Psoas muscle (tissue), 7 donors: ENCODE measurements at regions not wholly inside any gene's neighbourhood (a gene's known extent, or its start where the extent isn't known, plus 50 kb on each side); places are given as distances from the start of the nearest gene placed in this dataset.
"Not testable (repeated sequence)": the region's sequence is repeated elsewhere in the genome, so short reads cannot be mapped to it uniquely, and the experiment has no call there.

Experiments used
- ATAC-seq, 4 donors: fragments of 200-7000 bp; cut with Tn5 transposase; one replicate each; pipeline ENCODE4 v1.9.1; 2020; ENCODE audit warnings: moderate library complexity in 3 of 4, mild to moderate bottlenecking in 2 of 4
- DNase-seq, 2 donors: peaks; one replicate each; pipeline ENCODE4 v3.0.0-alpha.2; 2020
- H3K27ac ChIP-seq: fragments of 200-600 bp; one replicate; pipeline ENCODE4 v1.8.0; 2022
- H3K27me3 ChIP-seq, 3 donors: fragments of 200-600 bp in 1 of 3; one replicate each; pipeline versions ENCODE4 v1.6.1 to v1.8.0; 2013 to 2022; ENCODE audit warnings: low read length in 2 of 3, mild to moderate bottlenecking in 2 of 3, moderate library complexity in 1 of 3; ENCODE audit not compliant: insufficient read depth in 3 of 3
- H3K36me3 ChIP-seq, 2 donors: fragments of 200-600 bp in 1 of 2; one replicate each; pipeline versions ENCODE4 v1.6.1 to v1.8.0; 2013 to 2022; ENCODE audit warnings: low read depth in 1 of 2, mild to moderate bottlenecking in 1 of 2, moderate library complexity in 1 of 2; ENCODE audit not compliant: insufficient read depth in 1 of 2
- H3K4me1 ChIP-seq: fragments of 200-600 bp; one replicate; pipeline ENCODE4 v1.8.0; 2022
- H3K4me3 ChIP-seq: fragments of 200-600 bp; one replicate; pipeline ENCODE4 v1.8.0; 2022; ENCODE audit warnings: mild to moderate bottlenecking
- H3K9me3 ChIP-seq: fragments of 200-600 bp; one replicate; pipeline ENCODE4 v1.8.0; 2022
- CTCF ChIP-seq: fragments of 200-600 bp; IDR thresholded peaks from one replicate; pipeline ENCODE4 v1.8.0; 2022; ENCODE audit warnings: antibody characterized with exemption
- WGBS, 3 donors: extraction: QIAGEN DNeasy Blood & Tissue Kit; methylation state at CpG; one replicate each; pipeline versions ENCODE4 v1.1.6 to v1.1.7; 2013; 5-methylcytosine and 5-hydroxymethylcytosine counted together
- intact Hi-C, 2 donors: fragments of 100-400 bp; cut with DNase I; formaldehyde crosslinking; loops; one replicate each; pipeline versions ENCODE4 v1.11.0 to v1.14.2; 2022
- donor health status: healthy with polysubstance abuse.
- donor health status: DM: no; HTN: no; CAD: no; lungs with moderate emphysema.
- donor health status: Bipolar disorder and iron deficiency.
- donor health status: healthy.
- donor health status: DM: yes; HTN: yes; CAD: no.
- donor health status: DM: no; HTN: no; CAD: no.
- donor health status: DM: yes; HTN: yes; CAD: no.

DNA sequence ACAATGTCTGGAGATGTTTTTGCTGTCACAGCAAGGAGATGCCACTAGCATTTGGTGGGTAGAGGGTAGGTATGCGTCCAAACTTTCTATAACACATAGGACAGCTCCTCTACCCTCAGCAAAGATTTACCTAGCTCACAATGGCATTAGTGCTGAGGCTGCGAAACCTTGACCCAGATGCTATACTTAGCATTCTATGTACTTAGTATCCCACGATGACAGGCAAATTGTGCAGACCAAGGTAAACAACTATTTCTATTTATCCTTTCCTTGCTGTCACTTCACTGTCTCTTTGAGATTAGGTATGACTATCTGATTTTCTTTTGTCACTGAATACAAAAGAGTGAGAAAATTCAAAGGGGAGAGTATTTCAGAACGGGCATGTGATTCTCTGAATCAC is 265.2 kb upstream of the ZNF385D start:
- Histone ChIP-seq H3K4me1 (no peaks in the 10 kb centered on the region), H3K9me3 (no peaks in the 10 kb centered on the region), H3K27me3 (no peaks in the 10 kb centered on the region), H3K36me3 (no peaks in the 10 kb centered on the region), H3K27ac (no peak overlapping the region), H3K4me3 (no peak overlapping the region)
- no peak for TF ChIP-seq CTCF
- intact Hi-C loops, result no loop called here
- ATAC-seq (peak in 2 of 4 donors; percentile 42 to 58), DNase-seq (no peak)
- WGBS, 3 donors, result 47 to 65% (median 51%) methylated on average over 4 of the region's 4 CpGs

GRCh38 chr3:22024638-22025037 is 273.6 kb upstream of the ZNF385D start:
- H3K36me3 ChIP-seq, H3K9me3 ChIP-seq, intact Hi-C loops, H3K27ac ChIP-seq, H3K4me1 ChIP-seq, H3K4me3 ChIP-seq, DNase-seq, H3K27me3 ChIP-seq, ATAC-seq: not testable (repeated sequence)
- 91 to 92% (median 91%) methylated on average over 5 of the region's 5 CpGs for WGBS, 3 donors

GRCh38 chr3:22029480-22029879 is 278.5 kb upstream of the ZNF385D start:
- WGBS, 3 donors, result 85 to 90% (median 90%) methylated on average over 4 of the region's 4 CpGs
- H3K27me3 ChIP-seq, result no peaks in the 10 kb centered on the region
- H3K4me3 ChIP-seq, result no peak overlapping the region
- H3K9me3 ChIP-seq, result no peaks in the 10 kb centered on the region
- no peaks in the 10 kb centered on the region for H3K36me3 ChIP-seq
- intact Hi-C loops, result no loop called here
- no peak for TF ChIP-seq CTCF
- no peaks in the 10 kb centered on the region for H3K4me1 ChIP-seq
- H3K27ac ChIP-seq, result no peak overlapping the region
- no peak for ATAC-seq
- DNase-seq, result no peak

GRCh38 chr3:22039161-22039560 is 288.2 kb upstream of the ZNF385D start:
- intact Hi-C loops, result no loop called here
- Histone ChIP-seq H3K9me3 (no peaks in the 10 kb centered on the region), H3K4me1 (no peaks in the 10 kb centered on the region), H3K36me3 (no peaks in the 10 kb centered on the region), H3K4me3 (no peak overlapping the region), H3K27me3 (no peaks in the 10 kb centered on the region), H3K27ac (no peak overlapping the region)
- no peak for TF ChIP-seq CTCF
- DNase-seq (no peak), ATAC-seq (no peak)

- 87 to 91% (median 88%) methylated on average over 1 of the region's 1 CpG for WGBS, 3 donors
- Histone ChIP-seq H3K27ac (no peak overlapping the region), H3K4me1 (no peaks in the 10 kb centered on the region), H3K36me3 (no peaks in the 10 kb centered on the region), H3K4me3 (no peak overlapping the region), H3K9me3 (no peaks in the 10 kb centered on the region), H3K27me3 (no peaks in the 10 kb centered on the region)
- DNase-seq (no peak), ATAC-seq (no peak)
- no peak for TF ChIP-seq CTCF
- intact Hi-C loops, result no loop called here
Measured at GRCh38 chr3:22040150-22040549, 289.1 kb upstream of the ZNF385D start.
